SK-N-SH (cell line): ENCODE measurements at regions not wholly inside any gene's neighbourhood (a gene's known extent, or its start where the extent isn't known, plus 50 kb on each side); places are given as distances from the start of the nearest gene placed in this dataset.

Experiments
- ELF1 ChIP-seq: IDR thresholded peaks from 2 replicates; pipeline ENCODE4 v1.4.0; 2012
- EZH2phosphoT487 ChIP-seq: fragments of 200-600 bp; sonication (generic); IDR thresholded peaks from 2 replicates; pipeline ENCODE4 v1.6.1; 2017; ENCODE audit warnings: low read depth, mixed run types, mild to moderate bottlenecking, antibody characterized with exemption, moderate library complexity, borderline replicate concordance
- MEF2A ChIP-seq: IDR thresholded peaks from 2 replicates; pipeline ENCODE4 v1.4.0; 2012; ENCODE audit warnings: low read depth, borderline replicate concordance
- MXI1 ChIP-seq: IDR thresholded peaks from 2 replicates; pipeline ENCODE4 v1.6.1; 2012; ENCODE audit warnings: mild to moderate bottlenecking, low read depth, low read length, improper control_type of control experiment
- NFIC ChIP-seq: IDR thresholded peaks from 2 replicates; pipeline ENCODE4 v1.4.0; 2012; ENCODE audit warnings: borderline replicate concordance
- NRF1 ChIP-seq: IDR thresholded peaks from 2 replicates; pipeline ENCODE4 v1.6.1; 2012; ENCODE audit warnings: low read depth, mild to moderate bottlenecking, low read length
- POLR2AphosphoS5 ChIP-seq: IDR thresholded peaks from 2 replicates; pipeline ENCODE4 v1.6.1; 2012; ENCODE audit warnings: low read depth, low read length
- RAD21 ChIP-seq: IDR thresholded peaks from 2 replicates; pipeline ENCODE4 v1.6.1; 2012; ENCODE audit warnings: mild to moderate bottlenecking, low read length
- YY1 ChIP-seq: IDR thresholded peaks from 2 replicates; pipeline ENCODE4 v1.4.0; 2012; ENCODE audit warnings: low read depth, mild to moderate bottlenecking
- TF ChIP-seq, protein P1 (sequence below): fragments of 200-600 bp; sonication (generic); IDR thresholded peaks from 2 replicates; pipeline ENCODE4 v1.6.1; 2017; ENCODE audit warnings: antibody characterized with exemption, mild to moderate bottlenecking, moderate library complexity
- TF ChIP-seq, protein P2 (sequence below): IDR thresholded peaks from 2 replicates; pipeline ENCODE4 v1.4.0; 2012; ENCODE audit warnings: low read depth
- TF ChIP-seq, protein P3 (sequence below): IDR thresholded peaks from 2 replicates; pipeline ENCODE4 v1.4.0; 2012; ENCODE audit warnings: low read depth, borderline replicate concordance
- TF ChIP-seq, protein P4 (sequence below): fragments of 150-350 bp; IDR thresholded peaks from 2 replicates; pipeline ENCODE4 v1.6.1; 2017; ENCODE audit warnings: antibody characterized with exemption, low read length, low read depth, borderline replicate concordance
- TF ChIP-seq, protein P5 (sequence below): IDR thresholded peaks from 2 replicates; pipeline ENCODE4; 2012

DNA sequence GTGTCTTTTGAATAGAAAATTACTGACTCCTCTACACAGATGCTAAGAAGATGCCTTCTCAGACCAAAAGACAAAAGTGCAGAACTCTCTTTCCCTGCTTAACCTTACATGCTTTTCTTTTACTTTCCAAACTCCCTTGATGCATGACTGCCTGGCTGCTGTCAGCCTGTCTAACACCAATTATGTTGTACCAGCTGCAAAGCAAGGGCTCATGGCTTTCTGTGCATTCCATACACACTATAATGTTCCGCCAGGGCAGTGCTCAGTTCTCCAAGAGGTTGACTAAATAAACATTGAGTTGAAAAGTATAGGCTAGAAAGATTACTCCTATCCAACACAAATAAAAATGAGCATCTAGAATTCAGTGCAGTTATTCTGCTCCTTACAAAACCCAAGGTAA is 330.4 kb upstream of the NBEA start:
- TF ChIP-seq, protein P1, sequence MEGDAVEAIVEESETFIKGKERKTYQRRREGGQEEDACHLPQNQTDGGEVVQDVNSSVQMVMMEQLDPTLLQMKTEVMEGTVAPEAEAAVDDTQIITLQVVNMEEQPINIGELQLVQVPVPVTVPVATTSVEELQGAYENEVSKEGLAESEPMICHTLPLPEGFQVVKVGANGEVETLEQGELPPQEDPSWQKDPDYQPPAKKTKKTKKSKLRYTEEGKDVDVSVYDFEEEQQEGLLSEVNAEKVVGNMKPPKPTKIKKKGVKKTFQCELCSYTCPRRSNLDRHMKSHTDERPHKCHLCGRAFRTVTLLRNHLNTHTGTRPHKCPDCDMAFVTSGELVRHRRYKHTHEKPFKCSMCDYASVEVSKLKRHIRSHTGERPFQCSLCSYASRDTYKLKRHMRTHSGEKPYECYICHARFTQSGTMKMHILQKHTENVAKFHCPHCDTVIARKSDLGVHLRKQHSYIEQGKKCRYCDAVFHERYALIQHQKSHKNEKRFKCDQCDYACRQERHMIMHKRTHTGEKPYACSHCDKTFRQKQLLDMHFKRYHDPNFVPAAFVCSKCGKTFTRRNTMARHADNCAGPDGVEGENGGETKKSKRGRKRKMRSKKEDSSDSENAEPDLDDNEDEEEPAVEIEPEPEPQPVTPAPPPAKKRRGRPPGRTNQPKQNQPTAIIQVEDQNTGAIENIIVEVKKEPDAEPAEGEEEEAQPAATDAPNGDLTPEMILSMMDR = no peak
- TF ChIP-seq YY1 (no peak), EZH2phosphoT487 (no peak), NFIC (no peak), MXI1 (no peak), ELF1 (no peak), RAD21 (no peak), POLR2AphosphoS5 (no peak), MEF2A (no peak), NRF1 (no peak)
- TF ChIP-seq, protein P2, sequence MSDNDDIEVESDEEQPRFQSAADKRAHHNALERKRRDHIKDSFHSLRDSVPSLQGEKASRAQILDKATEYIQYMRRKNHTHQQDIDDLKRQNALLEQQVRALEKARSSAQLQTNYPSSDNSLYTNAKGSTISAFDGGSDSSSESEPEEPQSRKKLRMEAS = no peak
- TF ChIP-seq, protein P3, sequence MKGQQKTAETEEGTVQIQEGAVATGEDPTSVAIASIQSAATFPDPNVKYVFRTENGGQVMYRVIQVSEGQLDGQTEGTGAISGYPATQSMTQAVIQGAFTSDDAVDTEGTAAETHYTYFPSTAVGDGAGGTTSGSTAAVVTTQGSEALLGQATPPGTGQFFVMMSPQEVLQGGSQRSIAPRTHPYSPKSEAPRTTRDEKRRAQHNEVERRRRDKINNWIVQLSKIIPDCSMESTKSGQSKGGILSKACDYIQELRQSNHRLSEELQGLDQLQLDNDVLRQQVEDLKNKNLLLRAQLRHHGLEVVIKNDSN = no peak
- TF ChIP-seq, protein P4, sequence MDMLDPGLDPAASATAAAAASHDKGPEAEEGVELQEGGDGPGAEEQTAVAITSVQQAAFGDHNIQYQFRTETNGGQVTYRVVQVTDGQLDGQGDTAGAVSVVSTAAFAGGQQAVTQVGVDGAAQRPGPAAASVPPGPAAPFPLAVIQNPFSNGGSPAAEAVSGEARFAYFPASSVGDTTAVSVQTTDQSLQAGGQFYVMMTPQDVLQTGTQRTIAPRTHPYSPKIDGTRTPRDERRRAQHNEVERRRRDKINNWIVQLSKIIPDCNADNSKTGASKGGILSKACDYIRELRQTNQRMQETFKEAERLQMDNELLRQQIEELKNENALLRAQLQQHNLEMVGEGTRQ = no peak
- TF ChIP-seq, protein P5, sequence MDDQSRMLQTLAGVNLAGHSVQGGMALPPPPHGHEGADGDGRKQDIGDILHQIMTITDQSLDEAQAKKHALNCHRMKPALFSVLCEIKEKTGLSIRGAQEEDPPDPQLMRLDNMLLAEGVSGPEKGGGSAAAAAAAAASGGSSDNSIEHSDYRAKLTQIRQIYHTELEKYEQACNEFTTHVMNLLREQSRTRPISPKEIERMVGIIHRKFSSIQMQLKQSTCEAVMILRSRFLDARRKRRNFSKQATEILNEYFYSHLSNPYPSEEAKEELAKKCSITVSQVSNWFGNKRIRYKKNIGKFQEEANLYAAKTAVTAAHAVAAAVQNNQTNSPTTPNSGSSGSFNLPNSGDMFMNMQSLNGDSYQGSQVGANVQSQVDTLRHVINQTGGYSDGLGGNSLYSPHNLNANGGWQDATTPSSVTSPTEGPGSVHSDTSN = no peak
